Forelimb muscle (tissue), 1 donor: ENCODE measurements at regions not wholly inside any gene's neighbourhood (a gene's known extent, or its start where the extent isn't known, plus 50 kb on each side); places are given as distances from the start of the nearest gene placed in this dataset.

ENCODE experiments used
- DNase-seq: peaks from one replicate; pipeline ENCODE4 v3.0.0-alpha.2; 2013; ENCODE audit warnings: low read depth

- no peak for DNase-seq
Measured at GRCh38 chr7:8932751-8933150, 499.3 kb downstream of the NXPH1 start.

DNA sequence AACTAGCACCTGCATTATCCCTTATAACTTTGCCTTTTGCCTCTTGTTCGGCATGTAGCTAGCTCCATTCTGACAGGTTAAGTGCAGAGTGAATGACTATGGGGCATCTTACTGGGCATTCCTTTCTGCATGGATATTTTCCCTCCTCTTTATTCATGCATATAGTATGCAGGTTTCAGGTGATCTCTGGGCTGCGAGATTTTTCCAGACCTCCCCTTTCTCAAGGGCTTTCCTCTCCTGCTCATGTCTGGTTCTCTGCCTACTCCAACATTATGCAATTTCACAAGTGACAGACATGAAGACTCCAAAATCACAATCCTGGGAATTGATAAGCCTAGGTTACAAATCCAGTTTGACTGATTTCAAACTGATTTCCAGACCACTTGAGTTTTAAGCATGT is 503.8 kb downstream of the NXPH1 start:
- DNase-seq = no peak

DNA sequence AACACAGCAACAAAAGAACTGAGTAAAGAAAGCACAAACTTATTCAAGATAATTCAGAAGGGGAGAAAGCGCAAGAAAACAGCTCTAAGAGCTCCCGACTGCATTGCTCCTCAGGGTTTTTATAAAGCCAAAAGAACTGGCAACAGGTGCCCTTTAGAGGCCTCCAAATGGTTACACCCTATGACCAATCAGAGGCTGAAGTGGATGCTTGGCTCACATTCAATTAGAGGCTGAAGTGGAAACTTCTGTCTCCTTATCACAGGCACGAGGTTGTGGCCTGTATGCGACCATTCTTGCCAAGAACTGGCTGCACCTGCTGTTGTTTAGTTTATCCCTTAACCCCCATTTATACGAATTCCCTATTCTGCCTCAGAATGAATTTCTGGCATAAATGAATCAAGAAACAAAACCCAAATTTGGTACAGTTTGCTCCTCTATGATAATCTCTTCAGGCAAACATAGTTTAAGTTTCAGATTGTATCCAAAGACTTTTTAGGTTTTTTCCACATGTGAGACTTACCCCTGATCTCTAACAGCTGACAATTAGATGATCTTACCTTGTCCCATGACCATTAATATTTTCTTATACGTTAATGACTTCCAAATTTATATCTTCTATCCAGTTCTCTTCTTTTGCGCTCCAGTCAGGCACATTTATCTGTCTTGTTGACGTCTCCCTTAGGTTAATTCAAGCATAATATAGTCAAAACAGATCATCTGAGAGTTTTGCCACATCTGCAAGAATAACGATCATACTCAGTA is 504.8 kb downstream of the NXPH1 start:
- DNase-seq = no peak

DNA sequence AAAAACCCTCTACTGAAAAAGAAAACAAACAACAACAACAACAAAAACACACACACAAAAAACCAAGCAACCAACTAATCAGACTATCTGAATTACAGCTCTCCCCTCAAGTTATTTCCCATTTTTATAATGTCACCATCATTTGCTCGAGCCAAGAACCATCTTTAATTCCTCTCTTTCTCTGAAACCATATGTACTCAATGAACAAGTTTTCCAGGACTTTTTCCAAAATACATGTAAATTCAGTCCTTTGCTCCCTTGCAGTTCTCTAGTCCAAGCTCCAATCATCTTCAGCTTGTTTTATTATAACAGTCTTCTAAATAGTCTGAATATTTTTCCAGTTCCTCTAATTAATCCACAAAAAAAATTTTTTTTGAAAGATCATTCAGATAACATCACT is 506.0 kb downstream of the NXPH1 start:
- no peak for DNase-seq

DNA sequence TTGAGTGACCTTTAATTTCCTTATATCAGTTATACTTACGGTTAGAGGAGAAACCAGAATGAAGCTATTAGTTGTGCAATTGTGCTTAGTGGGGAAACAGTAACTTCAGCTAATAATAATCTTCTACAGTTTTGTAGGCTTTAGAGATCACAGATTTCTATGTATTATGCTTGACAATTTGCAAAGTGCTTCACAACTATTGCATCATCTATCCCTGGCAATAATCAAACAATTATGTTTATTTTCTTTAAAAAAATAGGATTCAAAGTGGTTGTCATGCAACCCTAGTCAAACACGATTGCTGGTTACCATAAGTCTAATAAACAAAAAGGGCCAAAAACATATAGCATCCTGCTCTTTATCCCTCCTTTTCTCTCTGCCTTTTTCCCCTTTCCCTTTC is 530.3 kb downstream of the NXPH1 start:
- DNase-seq = no peak

DNA sequence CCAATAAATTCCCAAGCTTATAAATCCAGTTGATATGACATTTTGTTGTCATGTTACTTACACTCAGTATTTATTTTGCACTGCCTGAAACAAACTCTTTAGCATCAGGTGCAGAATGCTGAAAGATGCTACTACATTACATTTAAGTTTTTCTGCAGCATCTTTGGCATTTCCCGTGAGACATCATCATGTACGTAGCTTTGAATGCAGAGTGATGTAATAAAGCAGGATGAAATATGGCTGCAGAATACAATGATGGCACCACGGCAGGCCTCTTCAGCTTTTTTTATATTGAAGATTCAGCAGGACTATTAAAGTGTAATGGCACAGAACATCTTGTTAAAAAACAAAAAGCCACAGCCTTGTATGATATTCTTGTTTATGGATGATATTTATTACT is 531.8 kb downstream of the NXPH1 start:
- DNase-seq = no peak

GRCh38 chr7:8973601-8974000 is 540.2 kb downstream of the NXPH1 start:
- DNase-seq = no peak

GRCh38 chr7:8975681-8976080 is 542.3 kb downstream of the NXPH1 start:
- no peak for DNase-seq

GRCh38 chr7:8982338-8982992 is 549.1 kb downstream of the NXPH1 start:
- DNase-seq = no peak

DNA sequence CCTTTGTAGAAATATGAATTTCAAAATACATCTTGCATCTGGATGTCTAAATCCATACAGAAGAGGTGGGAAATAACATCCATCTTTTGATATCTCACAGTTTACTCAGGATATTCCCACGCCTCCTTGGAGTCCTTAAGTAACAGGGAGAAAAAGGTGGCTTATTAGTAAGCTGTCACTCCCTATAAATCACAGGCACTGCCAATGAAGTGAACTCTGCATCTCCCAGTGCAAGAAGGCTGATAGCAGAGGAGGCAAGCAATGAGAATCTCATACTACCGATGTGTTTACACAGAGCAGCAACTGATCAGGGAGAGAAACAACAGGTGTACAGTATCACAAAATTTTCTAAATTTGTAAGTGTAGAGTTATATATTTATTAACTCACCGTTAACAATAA is 551.8 kb downstream of the NXPH1 start:
- no peak for DNase-seq

GRCh38 chr7:8988267-8988666 is 554.9 kb downstream of the NXPH1 start:
- no peak for DNase-seq

- DNase-seq = no peak
Measured at GRCh38 chr7:8991159-8991558, 557.8 kb downstream of the NXPH1 start.

DNA sequence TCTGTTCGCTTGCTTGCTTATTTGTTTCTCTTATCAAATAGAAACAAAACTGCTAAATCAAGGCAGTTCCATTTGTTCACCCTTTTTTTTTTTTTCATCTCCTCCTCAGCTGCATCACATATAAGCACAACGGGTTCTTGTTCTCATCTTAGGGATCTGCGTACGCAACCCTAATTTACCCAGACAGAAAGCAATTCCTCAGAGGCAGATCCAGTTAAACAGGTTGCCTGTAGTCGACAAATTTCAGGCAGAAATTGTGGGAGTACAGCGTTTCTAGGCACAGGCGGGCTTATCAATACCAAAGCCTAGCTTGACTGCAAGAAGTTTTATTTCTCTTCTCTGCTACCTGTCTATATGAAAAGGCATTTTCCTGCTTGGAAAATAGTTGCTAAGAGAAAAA is 565.4 kb downstream of the NXPH1 start:
- no peak for DNase-seq

DNA sequence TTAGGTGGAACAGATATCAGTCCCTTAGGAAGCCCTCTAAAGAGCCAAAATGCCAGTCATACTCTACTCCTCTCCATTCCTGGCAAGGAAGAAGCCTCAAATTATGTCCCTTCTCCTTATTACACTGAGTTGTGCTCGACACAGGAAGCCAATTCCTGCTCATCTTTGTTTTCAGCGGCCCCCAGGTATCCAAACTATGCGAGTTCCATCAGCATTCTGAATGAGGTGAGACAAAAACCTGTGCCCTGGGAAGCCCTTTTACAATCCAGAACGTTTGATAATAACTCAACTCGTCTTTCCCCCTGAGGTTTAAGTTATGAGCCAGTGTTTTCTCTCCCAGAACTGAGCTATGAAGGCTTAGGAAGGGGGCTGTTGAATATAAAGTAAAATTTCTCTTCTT is 580.5 kb downstream of the NXPH1 start:
- no peak for DNase-seq

GRCh38 chr7:9017286-9017685 is 583.9 kb downstream of the NXPH1 start:
- no peak for DNase-seq

DNA sequence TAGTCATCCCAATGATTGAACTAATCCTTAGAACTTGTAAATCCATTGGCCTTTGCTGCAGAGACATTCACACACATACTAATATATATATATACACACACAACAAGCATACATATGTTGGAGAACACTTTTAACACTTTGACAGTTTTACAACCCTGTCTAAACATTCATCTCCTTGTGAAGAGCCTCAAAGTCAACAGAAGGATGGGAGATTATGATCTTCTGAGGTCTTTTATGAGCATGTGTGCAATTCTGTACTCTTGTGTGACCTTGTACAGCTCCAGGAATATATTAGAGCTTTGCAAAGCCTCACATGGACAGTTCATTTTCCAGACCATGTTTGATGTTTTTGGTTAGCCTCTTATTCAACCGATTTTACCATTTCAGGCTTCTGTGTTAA is 589.0 kb downstream of the NXPH1 start:
- no peak for DNase-seq

- no peak for DNase-seq
Measured at GRCh38 chr7:9023675-9024294, 590.4 kb downstream of the NXPH1 start.

GRCh38 chr7:9026121-9026520 is 592.7 kb downstream of the NXPH1 start:
- DNase-seq = no peak

GRCh38 chr7:9028012-9028411 is 594.6 kb downstream of the NXPH1 start:
- no peak for DNase-seq

GRCh38 chr7:9029681-9030530 is 596.5 kb downstream of the NXPH1 start:
- DNase-seq = no peak

GRCh38 chr7:9030976-9031375 is 597.6 kb downstream of the NXPH1 start:
- no peak for DNase-seq

DNA sequence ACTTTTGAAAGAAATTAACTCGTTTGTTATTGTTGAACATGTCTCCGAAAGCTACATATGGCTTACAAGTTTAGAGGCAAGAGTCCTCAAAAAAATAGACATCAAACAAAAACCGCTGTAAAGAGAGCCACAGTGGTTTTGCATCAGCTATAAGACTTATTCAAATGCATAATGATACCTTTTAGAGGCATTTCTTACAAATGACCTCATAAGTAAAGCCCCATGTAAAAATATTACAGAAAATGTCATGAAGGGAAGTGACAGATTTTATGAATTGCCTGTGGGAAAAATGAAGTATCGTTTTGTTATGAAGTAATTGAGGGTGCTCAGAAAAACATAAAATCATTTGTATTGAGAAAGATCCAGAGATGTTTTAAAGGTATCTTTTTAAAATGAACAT is 598.0 kb downstream of the NXPH1 start:
- DNase-seq = no peak
